ENCODE measurements at regions not wholly inside any gene's neighbourhood (a gene's known extent, or its start where the extent isn't known, plus 50 kb on each side); places are given as distances from the start of the nearest gene placed in this dataset.

DNA sequence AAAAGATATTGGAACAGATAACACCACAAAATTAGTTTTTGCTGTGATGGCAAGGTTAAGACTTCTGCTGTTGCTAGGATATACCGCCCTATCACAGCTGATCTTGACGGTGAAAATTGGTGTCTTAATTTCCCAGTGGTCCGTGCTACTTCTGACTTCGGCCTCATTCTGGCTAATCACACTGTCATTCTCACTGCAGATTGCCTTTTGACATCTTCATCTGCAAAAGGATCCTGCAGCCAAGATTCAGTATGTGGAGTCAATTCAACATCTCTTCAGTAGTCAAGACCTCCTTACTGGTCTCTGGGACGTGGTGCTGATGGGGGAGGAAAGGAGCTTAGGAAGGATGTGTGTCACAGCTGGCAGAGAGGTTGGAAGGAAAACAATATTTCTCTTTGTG is 438.6 kb downstream of the WDR72 start:
- Mint-ChIP-seq H3K4me3 (no peak overlapping the region), H3K27ac (no peak overlapping the region), H3K27me3 (peaks cover 0 to 2% (median 0%) of the 10 kb centered on the region in 5 donors), H3K9me3 (no peaks in the 10 kb centered on the region), H3K4me1 (no peaks in the 10 kb centered on the region), H3K36me3 (no peaks in the 10 kb centered on the region)
- DNase-seq (no peak), ATAC-seq (no peak)
- POLR2A ChIA-PET = no interaction called here

- POLR2A ChIA-PET = no interaction called here
- Mint-ChIP-seq H3K27ac (no peak overlapping the region), H3K9me3 (peaks cover 0 to 4% (median 0%) of the 10 kb centered on the region in 9 donors), H3K4me3 (no peak overlapping the region), H3K27me3 (peaks cover 0 to 11% (median 4%) of the 10 kb centered on the region in 5 donors), H3K36me3 (no peaks in the 10 kb centered on the region), H3K4me1 (no peaks in the 10 kb centered on the region)
- ATAC-seq (no peak), DNase-seq (no peak)
These were observed 446.8 kb downstream of the WDR72 start for GRCh38 chr15:53312707-53313106.

DNA sequence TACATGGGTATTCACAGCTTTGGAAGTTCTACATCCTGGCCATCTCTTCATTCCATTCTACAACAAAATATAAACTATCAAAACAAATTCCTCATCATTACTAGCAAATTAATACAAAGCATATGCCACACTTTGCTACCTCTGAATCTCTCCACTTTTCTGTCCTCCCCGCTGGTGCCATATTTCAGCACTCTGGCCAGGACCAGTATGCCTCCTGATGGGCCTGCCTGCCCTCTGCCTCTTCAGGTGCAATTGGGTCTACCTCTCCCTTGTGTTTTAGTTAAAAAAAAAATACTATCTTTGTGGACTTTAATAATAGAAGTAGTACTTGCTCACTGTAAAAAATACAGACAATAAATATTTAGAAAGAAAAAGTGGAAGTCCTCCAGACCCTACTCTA is 448.8 kb downstream of the WDR72 start:
- no peak overlapping the region for H3K4me3 Mint-ChIP-seq
- H3K36me3 Mint-ChIP-seq = no peaks in the 10 kb centered on the region
- H3K27me3 Mint-ChIP-seq = peaks cover 0 to 11% (median 3%) of the 10 kb centered on the region in 5 donors
- POLR2A ChIA-PET = no interaction called here
- H3K9me3 Mint-ChIP-seq = peaks cover 0 to 4% (median 0%) of the 10 kb centered on the region in 9 donors
- no peak for DNase-seq
- H3K27ac Mint-ChIP-seq = no peak overlapping the region
- ATAC-seq = no peak
- H3K4me1 Mint-ChIP-seq = no peaks in the 10 kb centered on the region

DNA sequence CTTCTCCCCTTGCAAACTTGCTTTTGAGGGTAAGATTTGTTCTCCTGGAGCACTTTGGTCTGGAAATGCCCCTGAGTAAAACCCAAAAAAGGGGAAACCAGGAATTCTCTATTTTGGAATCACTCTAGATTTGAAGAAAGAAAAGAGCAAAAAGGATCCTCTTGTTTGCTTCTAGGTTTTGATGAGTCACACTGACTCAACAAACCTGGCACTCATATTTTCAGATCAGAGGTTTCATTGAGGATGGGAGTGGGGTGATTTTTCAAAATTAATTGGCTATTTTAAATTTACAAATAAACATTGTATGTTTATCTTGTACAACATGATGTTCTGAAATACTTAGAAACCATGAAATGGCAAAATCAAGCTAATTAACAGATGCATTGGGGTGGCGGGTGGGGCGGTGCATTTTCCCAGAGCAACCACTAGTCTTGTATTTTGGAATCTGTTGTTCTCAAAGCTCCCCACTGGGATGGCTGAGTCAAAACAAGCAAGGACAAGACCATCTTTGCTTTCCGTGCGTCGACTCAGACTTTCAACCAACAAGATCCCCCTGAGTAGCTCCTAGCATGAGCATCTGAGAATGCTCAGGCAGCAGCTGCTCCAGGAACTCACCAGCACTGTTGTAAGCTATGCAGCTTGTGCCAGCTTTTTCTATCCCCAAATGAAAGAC is 451.4 kb downstream of the WDR72 start:
- no peak for DNase-seq
- H3K36me3 Mint-ChIP-seq = no peaks in the 10 kb centered on the region
- H3K4me1 Mint-ChIP-seq = no peaks in the 10 kb centered on the region
- H3K27ac Mint-ChIP-seq = no peak overlapping the region
- no peak overlapping the region for H3K4me3 Mint-ChIP-seq
- POLR2A ChIA-PET = no interaction called here
- no peak for ATAC-seq
- H3K27me3 Mint-ChIP-seq = peaks cover 0 to 14% (median 5%) of the 10 kb centered on the region in 5 donors
- peaks cover 0 to 18% (median 0%) of the 10 kb centered on the region in 9 donors for H3K9me3 Mint-ChIP-seq

GRCh38 chr15:53305554-53305953 is 453.9 kb downstream of the WDR72 start:
- DNase-seq (no peak), ATAC-seq (no peak)
- Mint-ChIP-seq H3K4me1 (no peaks in the 10 kb centered on the region), H3K36me3 (no peaks in the 10 kb centered on the region), H3K4me3 (no peak overlapping the region), H3K27me3 (peaks cover 0 to 14% (median 7%) of the 10 kb centered on the region in 5 donors), H3K27ac (no peak overlapping the region), H3K9me3 (peaks cover 0 to 18% (median 0%) of the 10 kb centered on the region in 9 donors)
- POLR2A ChIA-PET = no interaction called here

- H3K4me3 Mint-ChIP-seq = no peak overlapping the region
- POLR2A ChIA-PET = no interaction called here
- ATAC-seq = no peak
- no peaks in the 10 kb centered on the region for H3K4me1 Mint-ChIP-seq
- H3K36me3 Mint-ChIP-seq = no peaks in the 10 kb centered on the region
- peaks cover 0 to 14% (median 5%) of the 10 kb centered on the region in 5 donors for H3K27me3 Mint-ChIP-seq
- peaks cover 0 to 18% (median 0%) of the 10 kb centered on the region in 9 donors for H3K9me3 Mint-ChIP-seq
- no peak for DNase-seq
- H3K27ac Mint-ChIP-seq = no peak overlapping the region
These were observed 454.4 kb downstream of the WDR72 start for GRCh38 chr15:53305101-53305500.

DNA sequence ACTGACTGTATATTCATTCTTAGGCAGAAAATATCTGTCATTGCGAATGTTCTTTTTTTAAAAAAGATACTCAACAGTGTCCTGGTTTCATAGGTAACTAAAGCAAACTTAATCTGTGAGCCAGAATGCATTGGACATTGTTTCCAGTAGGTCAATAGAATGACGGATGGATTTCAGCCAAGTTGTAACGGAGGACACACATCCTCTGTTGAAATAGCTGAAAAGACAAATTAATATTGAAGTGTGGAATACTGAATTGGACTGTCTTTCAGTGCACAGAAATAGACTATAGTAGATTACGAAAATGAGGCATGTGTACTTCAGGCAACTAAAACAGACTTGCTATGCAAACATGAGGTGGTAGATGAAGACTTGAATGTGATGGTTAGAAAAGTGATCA is 461.6 kb downstream of the WDR72 start:
- POLR2A ChIA-PET = no interaction called here
- DNase-seq (no peak), ATAC-seq (no peak)
- peaks cover 0 to 3% (median 0%) of the 10 kb centered on the region in 5 donors for H3K27me3 Mint-ChIP-seq
- H3K36me3 Mint-ChIP-seq = no peaks in the 10 kb centered on the region
- H3K4me1 Mint-ChIP-seq = no peaks in the 10 kb centered on the region
- H3K9me3 Mint-ChIP-seq = no peaks in the 10 kb centered on the region
- no peak overlapping the region for H3K4me3 Mint-ChIP-seq
- H3K27ac Mint-ChIP-seq = no peak overlapping the region

DNA sequence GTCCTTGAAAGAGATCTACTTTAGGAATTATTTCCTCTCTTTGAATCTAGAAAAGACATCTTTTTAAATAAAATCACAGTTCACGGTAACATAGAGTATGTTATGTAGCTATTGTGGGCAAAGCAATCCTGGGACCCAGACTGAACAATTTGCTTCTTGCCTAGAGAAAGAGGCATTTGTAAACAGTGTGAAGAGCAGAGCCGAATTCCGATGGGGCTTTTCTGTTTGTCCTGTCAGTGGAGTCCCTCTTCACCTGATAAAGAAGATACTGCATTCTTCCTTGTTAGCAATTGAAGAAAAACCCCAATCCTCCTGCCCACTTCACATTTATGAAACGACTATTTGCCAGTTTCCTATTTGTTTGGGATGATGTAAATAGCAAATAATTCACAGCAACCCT is 462.9 kb downstream of the WDR72 start:
- POLR2A ChIA-PET = no interaction called here
- no peaks in the 10 kb centered on the region for H3K4me1 Mint-ChIP-seq

GRCh38 chr15:53295574-53295973 is 463.9 kb downstream of the WDR72 start:
- H3K9me3 Mint-ChIP-seq = no peaks in the 10 kb centered on the region
- POLR2A ChIA-PET = no interaction called here
- no peak overlapping the region for H3K4me3 Mint-ChIP-seq
- H3K27ac Mint-ChIP-seq = no peak overlapping the region
- peaks cover 0 to 3% (median 0%) of the 10 kb centered on the region in 5 donors for H3K27me3 Mint-ChIP-seq
- H3K36me3 Mint-ChIP-seq = no peaks in the 10 kb centered on the region
- no peak for ATAC-seq
- H3K4me1 Mint-ChIP-seq = no peaks in the 10 kb centered on the region
- no peak for DNase-seq

More for the DNA sequence above, 462.9 kb downstream of the WDR72 start:
- Mint-ChIP-seq H3K27me3 (peaks cover 0 to 3% (median 0%) of the 10 kb centered on the region in 5 donors), H3K27ac (no peak overlapping the region), H3K9me3 (no peaks in the 10 kb centered on the region), H3K4me3 (no peak overlapping the region), H3K36me3 (no peaks in the 10 kb centered on the region)
- no peak for ATAC-seq
- no peak for DNase-seq

DNA sequence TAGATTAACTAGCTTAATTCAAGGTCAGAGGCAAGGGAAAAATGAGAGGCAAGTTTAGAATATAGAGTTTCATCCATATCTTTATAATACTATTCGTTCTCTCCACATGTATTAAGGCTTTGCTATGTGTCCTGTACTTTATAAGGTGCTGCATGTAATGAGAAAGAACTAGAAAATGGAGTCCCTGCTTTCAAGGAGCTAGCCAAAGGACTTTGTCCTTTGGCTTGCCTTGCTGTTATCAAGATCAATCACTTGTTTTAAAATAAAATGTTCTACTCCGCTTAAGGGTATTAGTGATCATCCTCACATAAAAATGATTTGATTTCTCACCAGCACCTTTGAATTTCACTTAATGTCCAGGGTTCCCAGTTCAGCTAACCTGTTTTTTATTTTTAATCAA is 470.9 kb downstream of the WDR72 start:
- no peak overlapping the region for H3K4me3 Mint-ChIP-seq
- H3K9me3 Mint-ChIP-seq = peaks cover 0 to under 1% (median 0%) of the 10 kb centered on the region in 9 donors
- no peaks in the 10 kb centered on the region for H3K4me1 Mint-ChIP-seq
- DNase-seq (no peak), ATAC-seq (no peak)
- POLR2A ChIA-PET = no interaction called here
- H3K27me3 Mint-ChIP-seq = peaks cover 0 to 4% (median 0%) of the 10 kb centered on the region in 5 donors
- H3K36me3 Mint-ChIP-seq = no peaks in the 10 kb centered on the region
- no peak overlapping the region for H3K27ac Mint-ChIP-seq

DNA sequence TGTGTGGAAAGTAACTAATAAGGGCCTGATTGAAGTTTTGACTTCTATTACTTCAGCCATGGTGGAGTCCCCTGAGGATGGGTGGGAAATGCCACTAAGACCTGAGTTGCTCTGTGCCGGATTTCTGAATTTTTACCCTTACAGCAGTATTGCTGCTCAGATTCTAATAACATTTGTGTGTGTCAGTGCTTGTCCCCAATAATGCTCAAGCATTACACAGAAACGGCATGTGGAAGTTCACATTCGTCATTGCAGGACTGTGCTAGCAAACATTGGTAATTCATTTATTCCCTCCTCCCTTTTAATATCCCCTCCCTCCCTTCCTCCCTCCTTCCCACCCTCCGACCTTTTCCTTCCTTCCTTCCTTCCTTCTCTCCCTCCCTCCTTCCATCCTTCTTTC is 484.5 kb upstream of the ONECUT1 start:
- POLR2A ChIA-PET = no interaction called here
- ATAC-seq = no peak
- no peak overlapping the region for H3K27ac Mint-ChIP-seq
- no peaks in the 10 kb centered on the region for H3K36me3 Mint-ChIP-seq
- H3K4me1 Mint-ChIP-seq = no peaks in the 10 kb centered on the region
- peaks cover 5 to 31% (median 8%) of the 10 kb centered on the region in 5 donors for H3K27me3 Mint-ChIP-seq
- no peak for DNase-seq
- peaks cover 0 to 24% (median 0%) of the 10 kb centered on the region in 9 donors for H3K9me3 Mint-ChIP-seq
- no peak overlapping the region for H3K4me3 Mint-ChIP-seq

GRCh38 chr15:53272116-53272515 is 482.0 kb upstream of the ONECUT1 start:
- no peak overlapping the region for H3K4me3 Mint-ChIP-seq
- ATAC-seq (no peak), DNase-seq (no peak)
- H3K27ac Mint-ChIP-seq = no peak overlapping the region
- peaks cover 0 to 20% (median 0%) of the 10 kb centered on the region in 9 donors for H3K9me3 Mint-ChIP-seq
- H3K27me3 Mint-ChIP-seq = peaks cover 5 to 24% (median 8%) of the 10 kb centered on the region in 5 donors
- no peaks in the 10 kb centered on the region for H3K36me3 Mint-ChIP-seq
- POLR2A ChIA-PET = no interaction called here
- no peaks in the 10 kb centered on the region for H3K4me1 Mint-ChIP-seq

- Mint-ChIP-seq H3K27me3 (peaks cover 0 to 4% (median 1%) of the 10 kb centered on the region in 5 donors), H3K36me3 (no peaks in the 10 kb centered on the region), H3K9me3 (peaks cover 0 to 7% (median 0%) of the 10 kb centered on the region in 9 donors), H3K4me3 (no peak overlapping the region), H3K27ac (no peak overlapping the region), H3K4me1 (no peaks in the 10 kb centered on the region)
- no peak for ATAC-seq
- POLR2A ChIA-PET = no interaction called here
- DNase-seq = no peak
These were observed 476.0 kb upstream of the ONECUT1 start for GRCh38 chr15:53266176-53266575.

GRCh38 chr15:53260647-53261046 is 470.5 kb upstream of the ONECUT1 start:
- ATAC-seq (no peak), DNase-seq (no peak)
- H3K4me3 Mint-ChIP-seq = no peak overlapping the region
- peaks cover 0 to 2% (median 0%) of the 10 kb centered on the region in 5 donors for H3K27me3 Mint-ChIP-seq
- H3K9me3 Mint-ChIP-seq = no peaks in the 10 kb centered on the region
- H3K36me3 Mint-ChIP-seq = no peaks in the 10 kb centered on the region
- POLR2A ChIA-PET = no interaction called here
- no peaks in the 10 kb centered on the region for H3K4me1 Mint-ChIP-seq
- H3K27ac Mint-ChIP-seq = no peak overlapping the region
